ENCODE measurements at regions not wholly inside any gene's neighbourhood (a gene's known extent, or its start where the extent isn't known, plus 50 kb on each side); places are given as distances from the start of the nearest gene placed in this dataset.

DNA sequence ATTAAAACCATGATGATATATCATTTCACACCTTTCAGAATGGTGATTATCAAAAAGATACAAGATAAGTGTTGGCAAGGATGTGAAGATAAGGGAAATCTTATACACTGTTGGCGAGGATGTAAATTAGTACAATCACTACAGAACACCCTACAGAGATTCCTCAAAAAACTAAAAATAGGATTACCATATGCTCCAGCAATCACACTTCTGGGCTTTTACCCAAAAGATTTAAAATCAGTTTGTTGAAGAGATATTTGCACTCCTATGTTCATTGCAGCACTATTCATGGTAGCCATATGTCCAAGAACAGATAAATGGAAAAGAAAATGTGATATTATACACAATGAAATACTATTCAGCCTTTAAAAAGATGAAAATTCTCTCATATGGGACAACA, 240.4 kb downstream of the GABRG1 start:
- CTCF ChIA-PET = interaction anchor here (0.7 kb wide), 1 partner anchor 22 kb away, joined by 3 read pairs; no protein-coding TSS in a partner anchor
- Mint-ChIP-seq H3K27ac (no peak overlapping the region), H3K36me3 (ENCODE audit: low read depth) (no peaks in the 10 kb centered on the region), H3K4me1 (ENCODE audit: low read depth) (no peaks in the 10 kb centered on the region), H3K9me3 (peaks cover 19% of the 10 kb centered on the region), H3K4me3 (no peak overlapping the region), H3K27me3 (ENCODE audit: low read depth) (no peaks in the 10 kb centered on the region)
- intact Hi-C loops (cut with micrococcal nuclease) = no loop called here
- DNase-seq = no peak

DNA sequence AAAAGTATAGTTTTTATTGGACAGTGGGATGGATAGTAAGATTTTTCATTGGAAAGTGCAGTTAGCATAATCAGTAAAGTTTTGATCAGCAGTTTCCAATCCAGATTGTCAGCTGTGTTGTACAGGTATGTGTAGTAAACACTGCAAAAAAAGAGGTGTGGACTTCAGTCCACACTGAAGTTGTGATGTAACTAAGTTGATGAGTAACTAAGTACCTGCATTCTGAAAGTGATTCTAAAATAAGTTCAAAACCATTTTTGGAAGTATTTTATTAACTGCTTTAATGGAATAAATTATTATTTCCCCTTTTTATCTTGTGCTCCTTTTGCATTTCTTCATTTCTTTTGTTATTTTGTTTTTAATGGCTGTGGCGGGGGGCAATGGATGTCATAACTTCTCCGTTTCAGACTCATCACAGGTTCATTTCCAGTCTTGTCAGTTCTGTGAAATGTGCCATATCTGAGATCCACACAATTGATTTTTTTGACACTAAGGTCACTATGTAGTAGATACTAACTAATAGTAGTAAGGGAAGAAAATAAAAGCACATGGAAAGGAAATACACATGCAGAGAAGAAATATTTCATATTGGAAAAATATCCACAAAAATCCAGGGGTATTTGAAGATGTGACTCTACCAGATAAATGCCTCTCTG, 247.5 kb downstream of the GABRG1 start:
- H3K9me3 Mint-ChIP-seq = peaks cover 6% of the 10 kb centered on the region
- intact Hi-C loops (cut with micrococcal nuclease) = no loop called here
- H3K4me1 Mint-ChIP-seq (ENCODE audit: low read depth) = no peaks in the 10 kb centered on the region
- no peaks in the 10 kb centered on the region for H3K27me3 Mint-ChIP-seq (ENCODE audit: low read depth)
- no peak overlapping the region for H3K4me3 Mint-ChIP-seq
- H3K36me3 Mint-ChIP-seq (ENCODE audit: low read depth) = no peaks in the 10 kb centered on the region
- no peak overlapping the region for H3K27ac Mint-ChIP-seq
- CTCF ChIA-PET = no interaction called here
- DNase-seq = no peak

DNA sequence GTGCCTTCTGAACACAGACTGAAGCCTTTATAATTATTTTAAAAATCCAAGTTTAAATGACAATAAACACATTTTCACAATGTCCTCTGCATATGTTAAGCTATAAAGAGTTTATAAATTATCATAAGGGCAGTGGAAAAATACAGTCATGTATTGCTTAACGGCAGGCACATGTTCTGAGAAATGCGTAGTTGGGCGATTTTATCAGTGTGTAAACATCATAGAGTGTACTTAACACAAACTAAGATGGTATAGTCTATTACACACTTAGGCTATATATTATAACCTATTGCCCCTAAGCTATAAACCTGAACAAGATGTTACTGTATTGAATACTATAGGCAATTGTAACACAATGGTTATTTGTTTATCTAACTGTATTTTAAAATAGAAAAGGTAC, 254.7 kb downstream of the GABRG1 start:
- Mint-ChIP-seq H3K9me3 (peaks cover 5% of the 10 kb centered on the region), H3K4me1 (ENCODE audit: low read depth) (no peaks in the 10 kb centered on the region), H3K27ac (no peak overlapping the region), H3K4me3 (no peak overlapping the region), H3K27me3 (ENCODE audit: low read depth) (no peaks in the 10 kb centered on the region), H3K36me3 (ENCODE audit: low read depth) (peaks cover 2% of the 10 kb centered on the region)
- CTCF ChIA-PET = no interaction called here
- intact Hi-C loops (cut with micrococcal nuclease) = no loop called here
- DNase-seq = no peak

DNA sequence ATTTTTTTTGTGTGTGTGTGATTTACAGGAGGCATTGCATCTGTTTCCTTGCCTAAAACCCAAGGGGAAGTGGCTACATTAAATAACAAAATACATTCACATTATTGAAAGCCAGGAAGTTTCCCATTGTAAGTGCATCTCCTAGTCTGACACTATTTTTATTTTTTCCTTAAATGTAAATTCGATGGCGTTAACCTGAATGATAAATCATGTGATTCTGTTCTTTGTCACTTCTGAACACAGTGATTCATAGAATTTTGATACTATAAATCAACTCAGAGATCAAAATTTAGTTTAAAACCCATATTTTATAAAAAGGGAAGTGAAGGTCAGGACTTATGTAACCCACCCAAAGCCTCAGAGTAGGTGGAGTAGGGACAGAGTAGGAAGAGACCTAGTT, 258.1 kb downstream of the GABRG1 start:
- CTCF ChIA-PET = no interaction called here
- H3K27ac Mint-ChIP-seq = no peak overlapping the region
- intact Hi-C loops (cut with micrococcal nuclease) = no loop called here
- no peak overlapping the region for H3K4me3 Mint-ChIP-seq
- no peaks in the 10 kb centered on the region for H3K4me1 Mint-ChIP-seq (ENCODE audit: low read depth)
- no peak for DNase-seq
- no peaks in the 10 kb centered on the region for H3K27me3 Mint-ChIP-seq (ENCODE audit: low read depth)
- peaks cover 2% of the 10 kb centered on the region for H3K36me3 Mint-ChIP-seq (ENCODE audit: low read depth)
- peaks cover 3% of the 10 kb centered on the region for H3K9me3 Mint-ChIP-seq

DNA sequence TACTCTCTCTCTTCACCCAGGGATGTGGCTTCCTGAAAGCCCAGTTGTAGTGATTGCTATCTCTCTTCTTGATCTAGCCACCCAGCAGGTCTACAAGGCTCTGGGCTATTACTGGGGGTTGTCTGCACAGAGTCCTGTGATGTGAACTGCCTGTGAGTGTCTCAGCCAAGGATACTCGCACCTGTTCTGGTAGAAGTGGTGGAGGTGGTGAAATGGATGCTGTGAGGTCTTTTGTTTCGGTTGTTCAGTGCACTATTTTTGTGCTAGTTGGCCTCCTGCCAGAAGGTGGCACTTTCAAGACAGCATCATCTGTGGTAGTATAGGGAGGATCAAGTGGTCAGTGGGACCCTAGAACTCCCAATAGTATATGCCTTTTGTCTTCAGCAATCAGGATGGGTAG, 268.0 kb downstream of the GABRG1 start:
- intact Hi-C loops (cut with micrococcal nuclease) = no loop called here

DNA sequence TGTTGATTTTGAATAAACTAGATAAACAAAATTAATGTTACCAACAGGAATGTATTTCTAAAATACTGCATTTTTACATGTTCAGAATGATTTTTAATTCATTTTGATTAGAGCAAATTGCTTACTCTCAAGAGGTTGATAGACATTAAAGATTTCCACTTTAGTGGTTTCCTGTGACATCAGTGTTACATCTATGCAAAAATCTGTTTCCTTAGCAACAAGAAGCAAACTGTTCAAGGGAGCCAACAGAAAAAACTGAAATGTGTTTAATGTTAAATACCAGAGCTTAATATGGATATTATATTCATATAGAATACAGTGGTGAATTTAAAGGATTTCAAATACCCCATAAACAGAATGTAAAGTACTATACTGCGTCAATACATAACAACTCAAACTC, 277.8 kb downstream of the GABRG1 start:
- Mint-ChIP-seq H3K4me3 (no peak overlapping the region), H3K27ac (no peak overlapping the region), H3K27me3 (ENCODE audit: low read depth) (no peaks in the 10 kb centered on the region), H3K4me1 (ENCODE audit: low read depth) (no peaks in the 10 kb centered on the region), H3K9me3 (peaks cover 11% of the 10 kb centered on the region), H3K36me3 (ENCODE audit: low read depth) (no peaks in the 10 kb centered on the region)
- CTCF ChIA-PET = no interaction called here
- intact Hi-C loops (cut with micrococcal nuclease) = no loop called here
- DNase-seq = no peak

More for the DNA sequence above, 268.0 kb downstream of the GABRG1 start:
- Mint-ChIP-seq H3K4me1 (ENCODE audit: low read depth) (no peaks in the 10 kb centered on the region), H3K27me3 (ENCODE audit: low read depth) (peaks cover 2% of the 10 kb centered on the region), H3K9me3 (peaks cover 21% of the 10 kb centered on the region), H3K36me3 (ENCODE audit: low read depth) (no peaks in the 10 kb centered on the region), H3K27ac (no peak overlapping the region), H3K4me3 (no peak overlapping the region)
- CTCF ChIA-PET = no interaction called here
- DNase-seq = no peak

DNA sequence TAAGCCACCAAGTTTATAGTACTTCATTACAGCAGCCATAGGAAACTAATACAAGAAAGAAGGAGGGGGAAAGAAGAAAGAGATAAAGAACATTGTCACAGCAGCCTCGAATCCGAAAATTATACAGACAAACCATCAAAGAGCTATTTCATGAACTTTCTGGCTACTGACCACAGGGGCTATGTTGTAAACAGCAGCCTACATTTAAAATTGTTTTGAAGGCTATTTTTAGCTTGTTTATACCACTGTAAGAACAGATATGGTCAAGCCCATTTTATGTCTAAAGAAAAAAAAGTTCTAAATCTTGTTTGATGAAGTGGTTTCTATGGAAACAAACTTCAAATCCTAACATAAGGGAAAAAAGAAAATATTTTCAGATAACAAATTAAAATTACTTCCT, 282.1 kb downstream of the GABRG1 start:
- Mint-ChIP-seq H3K36me3 (ENCODE audit: low read depth) (no peaks in the 10 kb centered on the region), H3K27me3 (ENCODE audit: low read depth) (no peaks in the 10 kb centered on the region), H3K4me3 (no peak overlapping the region), H3K9me3 (peaks cover 5% of the 10 kb centered on the region), H3K4me1 (ENCODE audit: low read depth) (no peaks in the 10 kb centered on the region), H3K27ac (no peak overlapping the region)
- DNase-seq = no peak
- CTCF ChIA-PET = no interaction called here
- intact Hi-C loops (cut with micrococcal nuclease) = no loop called here

DNA sequence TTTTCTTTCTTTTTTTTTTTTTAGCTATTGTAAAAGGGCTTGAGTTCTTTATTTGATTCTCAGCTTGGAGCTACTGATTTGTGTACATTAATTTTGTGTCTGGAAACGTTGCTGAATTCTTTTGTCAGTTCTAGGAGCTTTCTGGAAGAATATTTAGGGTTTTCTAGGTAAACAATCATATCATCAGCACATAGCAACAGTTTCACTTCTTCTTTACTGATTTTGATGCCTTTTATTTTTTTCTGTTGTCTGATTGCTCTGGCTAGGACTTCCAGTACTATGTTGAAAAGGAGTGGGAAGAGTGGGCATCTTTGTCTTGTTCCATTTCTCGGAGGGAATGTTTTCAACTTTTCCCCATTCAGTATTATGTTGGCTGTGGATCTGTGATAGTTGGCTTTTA, 292.2 kb downstream of the GABRG1 start:
- no peak for DNase-seq
- Mint-ChIP-seq H3K4me3 (no peak overlapping the region), H3K36me3 (ENCODE audit: low read depth) (no peaks in the 10 kb centered on the region), H3K27me3 (ENCODE audit: low read depth) (no peaks in the 10 kb centered on the region), H3K4me1 (ENCODE audit: low read depth) (no peaks in the 10 kb centered on the region), H3K27ac (no peak overlapping the region), H3K9me3 (peaks cover 20% of the 10 kb centered on the region)
- intact Hi-C loops (cut with micrococcal nuclease) = no loop called here
- CTCF ChIA-PET = interaction anchor here (0.6 kb wide), 1 partner anchor 530 kb away, joined by 4 read pairs; no protein-coding TSS in a partner anchor

DNA sequence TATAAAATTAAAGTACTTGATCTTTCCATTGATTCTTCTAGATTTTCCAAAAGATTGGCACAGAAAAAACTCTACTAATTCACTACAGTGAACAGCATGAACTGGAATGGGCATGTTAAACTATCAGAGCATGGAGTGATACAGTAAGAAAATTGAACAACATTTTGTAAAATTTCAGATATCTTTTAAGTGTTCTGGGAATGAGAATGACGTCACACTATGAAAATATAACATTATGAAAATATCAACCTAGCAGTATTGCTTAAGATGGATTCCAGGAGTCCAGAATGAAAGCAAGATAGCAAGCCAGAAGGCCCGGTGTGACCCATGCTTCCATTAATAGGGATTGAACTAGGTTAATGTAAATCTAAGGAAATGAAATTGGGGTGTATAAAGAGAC, 319.9 kb downstream of the GABRG1 start:
- no peaks in the 10 kb centered on the region for H3K4me1 Mint-ChIP-seq (ENCODE audit: low read depth)
- H3K4me3 Mint-ChIP-seq = no peak overlapping the region
- intact Hi-C loops (cut with micrococcal nuclease) = no loop called here
- no peaks in the 10 kb centered on the region for H3K36me3 Mint-ChIP-seq (ENCODE audit: low read depth)
- CTCF ChIA-PET = no interaction called here
- H3K27ac Mint-ChIP-seq = no peak overlapping the region
- peaks cover 3% of the 10 kb centered on the region for H3K9me3 Mint-ChIP-seq
- DNase-seq = no peak
- no peaks in the 10 kb centered on the region for H3K27me3 Mint-ChIP-seq (ENCODE audit: low read depth)

DNA sequence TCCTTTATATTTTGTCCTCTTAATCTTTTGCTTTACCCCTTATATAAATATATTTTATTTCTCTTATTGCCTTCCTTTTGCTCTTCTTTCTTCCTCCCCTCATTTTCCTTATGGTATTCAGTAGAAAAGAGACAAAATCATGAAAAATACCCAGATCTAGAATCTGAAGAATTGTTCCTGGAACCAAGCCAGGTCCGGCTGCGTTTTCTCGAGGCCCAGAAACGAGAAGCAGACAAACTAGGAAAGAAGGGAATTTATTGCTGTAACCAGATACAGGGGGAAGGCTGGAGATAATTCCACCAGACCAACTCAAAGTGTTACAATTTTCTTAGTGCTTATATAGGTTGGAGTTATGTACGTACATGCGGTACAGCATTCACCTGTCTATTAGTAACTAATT, 328.7 kb downstream of the GABRG1 start:
- no peak overlapping the region for H3K27ac Mint-ChIP-seq
- no peak for DNase-seq
- H3K36me3 Mint-ChIP-seq (ENCODE audit: low read depth) = no peaks in the 10 kb centered on the region
- peaks cover 15% of the 10 kb centered on the region for H3K9me3 Mint-ChIP-seq
- CTCF ChIA-PET = no interaction called here
- intact Hi-C loops (cut with micrococcal nuclease) = no loop called here
- no peak overlapping the region for H3K4me3 Mint-ChIP-seq
- no peaks in the 10 kb centered on the region for H3K4me1 Mint-ChIP-seq (ENCODE audit: low read depth)
- H3K27me3 Mint-ChIP-seq (ENCODE audit: low read depth) = no peaks in the 10 kb centered on the region

DNA sequence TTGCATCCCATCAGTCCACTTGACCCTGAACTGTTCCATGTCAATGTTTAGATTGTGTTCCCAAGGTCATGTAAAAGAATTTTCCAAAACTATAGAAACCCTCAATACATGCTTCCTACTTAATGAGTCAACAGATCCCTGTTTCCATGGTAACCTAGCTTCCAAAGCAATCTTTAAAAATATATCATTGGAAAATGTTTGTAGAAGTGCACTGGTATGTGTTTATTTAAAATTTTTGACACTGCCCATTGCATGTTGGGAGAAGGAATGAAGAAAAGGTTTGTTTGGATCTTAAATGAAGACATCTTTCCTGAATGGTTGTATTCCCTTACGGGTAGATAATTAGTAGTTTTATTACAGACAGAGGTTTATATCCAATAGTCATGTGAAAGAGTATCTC, 345.3 kb downstream of the GABRG1 start:
- Mint-ChIP-seq H3K9me3 (peaks cover 7% of the 10 kb centered on the region), H3K27ac (no peak overlapping the region), H3K27me3 (ENCODE audit: low read depth) (no peaks in the 10 kb centered on the region), H3K4me3 (no peak overlapping the region), H3K36me3 (ENCODE audit: low read depth) (no peaks in the 10 kb centered on the region), H3K4me1 (ENCODE audit: low read depth) (no peaks in the 10 kb centered on the region)
- intact Hi-C loops (cut with micrococcal nuclease) = no loop called here
- no peak for DNase-seq
- CTCF ChIA-PET = no interaction called here

DNA sequence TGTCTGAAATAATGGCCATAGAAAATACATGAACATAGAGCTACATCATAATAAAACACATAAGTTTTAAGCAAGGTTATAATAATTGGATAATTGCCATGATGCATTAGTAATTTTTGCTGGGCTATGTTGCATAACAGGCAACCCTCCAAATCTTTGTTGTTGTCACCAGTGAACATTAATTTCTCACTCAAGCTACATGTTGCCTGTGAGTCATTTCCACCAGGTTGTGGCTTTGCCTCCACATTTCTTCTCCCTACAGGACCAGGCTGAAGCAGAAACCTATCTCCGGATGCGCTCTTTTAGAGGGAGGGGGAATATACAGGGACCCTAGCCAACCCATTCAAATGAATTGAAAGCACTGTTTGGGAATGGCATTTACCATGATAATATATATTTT, 347.7 kb downstream of the GABRG1 start:
- Mint-ChIP-seq H3K36me3 (ENCODE audit: low read depth) (no peaks in the 10 kb centered on the region), H3K4me3 (no peak overlapping the region), H3K27ac (no peak overlapping the region), H3K4me1 (ENCODE audit: low read depth) (no peaks in the 10 kb centered on the region), H3K27me3 (ENCODE audit: low read depth) (no peaks in the 10 kb centered on the region), H3K9me3 (peaks cover 5% of the 10 kb centered on the region)
- intact Hi-C loops (cut with micrococcal nuclease) = no loop called here
- CTCF ChIA-PET = no interaction called here
- DNase-seq = no peak

DNA sequence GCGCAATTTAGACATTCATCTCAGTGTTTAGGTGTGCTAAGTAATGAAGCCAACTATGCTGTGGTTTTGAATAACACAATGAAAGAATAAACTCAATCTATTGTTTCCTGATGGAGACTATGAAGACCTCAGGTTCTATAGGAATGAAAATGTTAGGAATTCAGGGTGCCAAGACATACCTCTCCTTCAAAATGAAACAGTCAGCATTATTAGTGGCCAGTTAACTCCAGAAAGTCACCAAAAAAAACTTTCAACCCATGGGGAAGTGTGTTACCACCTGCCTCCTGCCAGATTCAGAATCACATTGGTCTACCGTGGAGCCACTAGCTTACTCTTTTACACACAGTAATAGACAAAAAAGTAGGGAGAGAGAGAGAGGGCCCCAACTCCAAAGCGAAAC, 352.9 kb downstream of the GABRG1 start:
- CTCF ChIA-PET = no interaction called here
- Mint-ChIP-seq H3K27me3 (ENCODE audit: low read depth) (no peaks in the 10 kb centered on the region), H3K9me3 (peaks cover 6% of the 10 kb centered on the region), H3K36me3 (ENCODE audit: low read depth) (no peaks in the 10 kb centered on the region), H3K4me1 (ENCODE audit: low read depth) (no peaks in the 10 kb centered on the region), H3K27ac (no peak overlapping the region), H3K4me3 (no peak overlapping the region)
- DNase-seq = no peak
- intact Hi-C loops (cut with micrococcal nuclease) = no loop called here

DNA sequence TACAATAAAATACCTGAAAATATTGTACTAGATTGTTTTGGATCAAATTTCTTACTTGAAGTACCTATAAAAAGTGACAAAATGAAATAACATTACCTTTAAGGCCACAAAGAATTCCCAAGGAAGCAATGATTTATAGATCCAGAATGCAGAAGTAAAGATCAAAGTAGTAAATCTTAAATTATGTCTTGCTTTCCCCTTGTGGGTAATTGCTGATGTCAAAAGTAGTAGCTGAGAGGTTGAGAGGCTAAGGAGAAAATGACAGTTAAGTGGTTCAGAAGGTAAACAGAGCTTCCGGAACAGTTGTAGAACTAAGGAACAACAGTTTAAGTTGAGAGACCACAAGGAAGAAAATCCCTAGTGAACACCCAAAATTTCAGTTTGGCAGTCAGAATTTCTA, 358.3 kb downstream of the GABRG1 start:
- Mint-ChIP-seq H3K4me3 (no peak overlapping the region), H3K27me3 (ENCODE audit: low read depth) (no peaks in the 10 kb centered on the region), H3K9me3 (peaks cover 14% of the 10 kb centered on the region), H3K4me1 (ENCODE audit: low read depth) (no peaks in the 10 kb centered on the region), H3K36me3 (ENCODE audit: low read depth) (no peaks in the 10 kb centered on the region), H3K27ac (no peak overlapping the region)
- intact Hi-C loops (cut with micrococcal nuclease) = no loop called here
- DNase-seq = no peak
- CTCF ChIA-PET = no interaction called here
